A549 (cell line): ENCODE measurements at regions not wholly inside any gene's neighbourhood (a gene's known extent, or its start where the extent isn't known, plus 50 kb on each side); places are given as distances from the start of the nearest gene placed in this dataset.

Experiments used
- ATAC-seq, 2 experiments: fragments of 200-7000 bp in 1 of 2; fragments of >200 bp in 1 of 2; cut with Nextera tagmentation in 1 of 2; cut with Tn5 transposase in 1 of 2; 3 replicates each; pipeline versions ENCODE4 v1.8.0 to v1.9.1; 2018 to 2020; ENCODE audit warnings: mild to moderate bottlenecking in 1 of 2, moderate library complexity in 1 of 2
- CTCF ChIA-PET: fragments of 300-600 bp; sonication (Branson Sonifier 250); formaldehyde crosslinking; extraction: SDS; loops from one replicate; lab custom pipeline; 2021; ENCODE audit warnings: antibody characterized with exemption, inconsistent platforms; lab: Yijun Ruan, JAX
- POLR2A ChIA-PET: fragments of 350-600 bp; formaldehyde crosslinking; extraction: SDS; loops from one replicate; lab custom pipeline; 2021; ENCODE audit warnings: antibody characterized with exemption, inconsistent platforms; lab: Yijun Ruan, JAX
- DNase-seq, 2 experiments: peaks; one replicate each; pipeline versions ENCODE4 v3.0.0 to v3.0.0-alpha.2; 2011 to 2016; ENCODE audit warnings: low read depth in 1 of 2, low spot score in 1 of 2
- FAIRE-seq: peaks from 2 replicates; lab custom pipeline; 2011; peaks lifted over from hg19 to GRCh38; lab: Jason Lieb, UNC
- H3K27ac ChIP-seq, 2 experiments: fragments of >200 bp; sonication (Bioruptor Twin); formaldehyde crosslinking; 3 replicates each; pipeline ENCODE4 v1.5.1; 2016 to 2017
- H3K4me1 ChIP-seq: fragments of >200 bp; sonication (Bioruptor Twin); formaldehyde crosslinking; 3 replicates; pipeline ENCODE4 v1.6.1; 2016
- H3K4me2 ChIP-seq: fragments of >200 bp; sonication (Bioruptor Twin); formaldehyde crosslinking; 3 replicates; pipeline ENCODE4 v1.6.1; 2016
- H3K4me3 ChIP-seq: fragments of >200 bp; sonication (Bioruptor Twin); formaldehyde crosslinking; 3 replicates; pipeline ENCODE4 v1.5.1; 2016
- H3K9me3 ChIP-seq: fragments of >200 bp; sonication (Bioruptor Twin); formaldehyde crosslinking; 3 replicates; pipeline ENCODE4 v1.6.1; 2016
- BHLHE40 ChIP-seq: IDR thresholded peaks from 2 replicates; pipeline ENCODE4 v1.6.1; 2012; ENCODE audit warnings: low read depth, low read length, inconsistent platforms
- CBX2 ChIP-seq: fragments of 200-600 bp; sonication (generic); IDR thresholded peaks from 2 replicates; pipeline ENCODE4 v1.6.1; 2016; ENCODE audit warnings: low read depth, mild to moderate bottlenecking, borderline replicate concordance
- CEBPB ChIP-seq, 2 experiments: fragments of >200 bp in 1 of 2; sonication (Bioruptor Twin) in 1 of 2; formaldehyde crosslinking in 1 of 2; IDR thresholded peaks; 2 replicates each; pipeline ENCODE4 v1.6.1; 2012 to 2016
- CHD4 ChIP-seq: fragments of 200-600 bp; sonication (generic); IDR thresholded peaks from 2 replicates; pipeline ENCODE4 v1.6.1; 2016; ENCODE audit warnings: antibody characterized with exemption, mild to moderate bottlenecking, borderline replicate concordance
- CTCF ChIP-seq: fragments of >200 bp; sonication (Bioruptor Twin); formaldehyde crosslinking; IDR thresholded peaks from 3 replicates; pipeline ENCODE4 v1.5.1; 2016
- EHF ChIP-seq: fragments of 250-450 bp; sonication (Bioruptor Pico); IDR thresholded peaks from 2 replicates; pipeline ENCODE4 v1.5.0; 2020; ENCODE audit warnings: mild to moderate bottlenecking
- EHMT2 ChIP-seq: fragments of 200-600 bp; sonication (generic); IDR thresholded peaks from 2 replicates; pipeline ENCODE4 v1.6.1; 2016; ENCODE audit warnings: antibody characterized with exemption, low read depth, mild to moderate bottlenecking, moderate library complexity
- FOSB ChIP-seq: fragments of 250-450 bp; sonication (Bioruptor Pico); IDR thresholded peaks from 2 replicates; pipeline ENCODE4 v1.5.0; 2020; ENCODE audit warnings: mild to moderate bottlenecking, moderate library complexity
- FOXS1 ChIP-seq: fragments of 250-450 bp; sonication (Bioruptor Pico); IDR thresholded peaks from 2 replicates; pipeline ENCODE4 v1.5.0; 2020; ENCODE audit warnings: mild to moderate bottlenecking, moderate library complexity
- HDAC2 ChIP-seq: fragments of 200-600 bp; sonication (generic); IDR thresholded peaks from 2 replicates; pipeline ENCODE4 v1.6.1; 2016
- HES2 ChIP-seq: fragments of >200 bp; sonication (Bioruptor Twin); formaldehyde crosslinking; IDR thresholded peaks from 2 replicates; pipeline ENCODE4 v1.6.1; 2016
- HMGXB4 ChIP-seq: fragments of 250-450 bp; sonication (Bioruptor Pico); IDR thresholded peaks from 2 replicates; pipeline ENCODE4 v1.5.0; 2021; ENCODE audit warnings: mild to moderate bottlenecking, moderate library complexity, borderline replicate concordance
- HOXB5 ChIP-seq: fragments of 250-450 bp; sonication (Bioruptor Pico); IDR thresholded peaks from 2 replicates; pipeline ENCODE4 v1.5.0; 2020; ENCODE audit warnings: mild to moderate bottlenecking, moderate library complexity
- JUNB ChIP-seq: fragments of >200 bp; sonication (Bioruptor Twin); formaldehyde crosslinking; IDR thresholded peaks from 2 replicates; pipeline ENCODE4 v1.6.1; 2016
- NPAS2 ChIP-seq: fragments of 250-450 bp; sonication (Bioruptor Pico); IDR thresholded peaks from 2 replicates; pipeline ENCODE4 v1.8.0; 2022; ENCODE audit warnings: mild to moderate bottlenecking, moderate library complexity, borderline replicate concordance
- NR3C1 ChIP-seq: fragments of >200 bp; sonication (Bioruptor Twin); formaldehyde crosslinking; IDR thresholded peaks from 3 replicates; pipeline ENCODE4 v1.6.1; 2017
- PBX3 ChIP-seq: IDR thresholded peaks from 2 replicates; pipeline ENCODE4 v1.6.1; 2012
- POLR2A ChIP-seq: IDR thresholded peaks from 2 replicates; pipeline ENCODE4 v1.6.1; 2012; ENCODE audit warnings: mild to moderate bottlenecking, low read length
- RAD21 ChIP-seq, 2 experiments: fragments of >200 bp in 1 of 2; sonication (Bioruptor Twin) in 1 of 2; formaldehyde crosslinking in 1 of 2; IDR thresholded peaks in 1 of 2; conservative IDR thresholded peaks in 1 of 2; 2 replicates in 1 of 2; 3 replicates in 1 of 2; pipeline ENCODE4 v1.6.1; 2012 to 2018; ENCODE audit warnings: inconsistent platforms in 1 of 2
- RFX5 ChIP-seq: fragments of 450-650 bp; IDR thresholded peaks from 2 replicates; pipeline ENCODE4 v1.7.1; 2014; ENCODE audit warnings: antibody characterized with exemption, mild to moderate bottlenecking, moderate library complexity
- SMC3 ChIP-seq: fragments of >200 bp; sonication (Bioruptor Twin); formaldehyde crosslinking; IDR thresholded peaks from 3 replicates; pipeline ENCODE4 v1.6.1; 2018; ENCODE audit warnings: inconsistent platforms
- SREBF2 ChIP-seq: fragments of 450-650 bp; IDR thresholded peaks from 2 replicates; pipeline ENCODE4 v1.6.1; 2014; ENCODE audit warnings: mild to moderate bottlenecking, moderate library complexity
- TFCP2L1 ChIP-seq: fragments of 250-450 bp; sonication (Bioruptor Pico); IDR thresholded peaks from 2 replicates; pipeline ENCODE4 v1.5.0; 2021; ENCODE audit warnings: mild to moderate bottlenecking
- TP53 ChIP-seq: fragments of 250-450 bp; sonication (Bioruptor Pico); IDR thresholded peaks from 2 replicates; pipeline ENCODE4 v1.5.0; 2021; ENCODE audit warnings: mild to moderate bottlenecking, moderate library complexity
- USF2 ChIP-seq: fragments of 450-650 bp; IDR thresholded peaks from 2 replicates; pipeline ENCODE4 v1.6.1; 2014; ENCODE audit warnings: antibody characterized with exemption
- ZC3H11A ChIP-seq: fragments of 450-650 bp; IDR thresholded peaks from 2 replicates; pipeline ENCODE4 v1.6.1; 2014; ENCODE audit warnings: antibody characterized with exemption, mild to moderate bottlenecking
- ZFP36 ChIP-seq: fragments of 450-650 bp; IDR thresholded peaks from 2 replicates; pipeline ENCODE4 v1.6.1; 2014; ENCODE audit warnings: borderline replicate concordance; ENCODE audit not compliant: partially characterized antibody
- WGBS: methylation state at CpG from one replicate; pipeline ENCODE4 v1.1.6; 2017; ENCODE audit errors: missing lambda C conversion rate; 5-methylcytosine and 5-hydroxymethylcytosine counted together
- TF ChIP-seq, protein P1 (sequence below): fragments of 250-450 bp; sonication (Bioruptor Pico); IDR thresholded peaks from 2 replicates; pipeline ENCODE4 v1.5.0; 2020; ENCODE audit warnings: low read depth, mild to moderate bottlenecking, moderate library complexity
- TF ChIP-seq, protein P2 (sequence below): fragments of >200 bp; sonication (Bioruptor Twin); formaldehyde crosslinking; IDR thresholded peaks from 3 replicates; pipeline ENCODE4 v1.6.1; 2016

DNA sequence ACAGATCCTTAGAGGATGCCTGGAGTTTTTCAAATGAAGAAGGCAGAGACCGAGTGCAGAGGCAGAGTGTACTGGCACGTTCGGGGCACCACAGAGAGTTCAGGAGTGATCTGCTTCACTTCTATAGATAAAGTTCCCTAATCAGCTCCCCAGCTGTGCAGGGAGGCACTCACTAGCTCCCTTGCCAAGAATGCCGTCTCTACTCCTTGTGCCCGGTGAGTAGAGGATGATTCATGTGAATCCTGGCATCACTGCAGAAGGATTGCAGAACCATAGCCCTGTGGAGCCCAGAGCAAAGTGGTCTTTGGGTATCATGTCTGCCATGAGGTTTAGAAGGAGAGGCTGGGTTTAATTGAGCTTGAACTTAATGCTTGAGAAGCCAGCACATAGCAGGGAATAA lies 510.1 kb upstream of the RAB6C start:
- ChIA-PET POLR2A (no interaction called here), CTCF (interaction anchor here (1.7 kb wide), 1 partner anchor 50 kb away, joined by 4 read pairs; no protein-coding TSS in a partner anchor)
- H3K4me2 ChIP-seq = no peak overlapping the region
- no peak for TF ChIP-seq TP53 (CRISPR knock-in tag)
- no peak for TF ChIP-seq BHLHE40
- no peak for TF ChIP-seq FOSB
- no peak for TF ChIP-seq POLR2A
- no peak for TF ChIP-seq SREBF2
- TF ChIP-seq NR3C1 = no peak
- TF ChIP-seq EHF (CRISPR knock-in tag) = no peak
- no peak for TF ChIP-seq RAD21 (conservative IDR thresholded peaks at IDR 0.05 in 1 of 2, IDR thresholded peaks at IDR 0.05 in 1 of 2)
- TF ChIP-seq HES2 = no peak
- TF ChIP-seq ZC3H11A = no peak
- TF ChIP-seq HOXB5 = no peak
- TF ChIP-seq SMC3 = no peak
- TF ChIP-seq EHMT2 = no peak
- no peak for TF ChIP-seq TFCP2L1
- FAIRE-seq = no peak
- WGBS = 0% methylated on average over 5 of the region's 5 CpGs
- no peaks in the 10 kb centered on the region for H3K4me1 ChIP-seq
- no peak for ATAC-seq
- no peak overlapping the region for H3K4me3 ChIP-seq
- no peaks in the 10 kb centered on the region for H3K9me3 ChIP-seq
- H3K27ac ChIP-seq = no peak overlapping the region
- no peak for DNase-seq

DNA sequence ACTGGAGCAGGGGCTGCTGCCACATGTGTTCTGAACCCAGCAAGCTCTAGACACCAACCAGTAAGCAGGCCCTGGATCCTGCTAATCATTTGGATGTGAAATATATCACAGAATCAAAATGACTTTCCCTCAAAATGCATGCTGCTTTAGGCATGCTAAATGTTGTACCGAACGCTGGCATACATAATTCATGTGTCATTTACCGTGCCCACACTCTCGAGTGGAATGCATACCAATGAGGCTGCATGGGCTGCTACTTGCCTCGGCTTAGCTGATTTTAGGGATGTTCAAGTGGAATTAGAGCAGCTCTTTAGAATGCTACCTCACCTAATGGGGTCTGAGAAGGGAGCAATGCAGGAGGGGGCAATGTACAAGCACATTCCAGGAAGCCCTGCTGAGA lies 509.6 kb upstream of the RAB6C start:
- TF ChIP-seq NPAS2 (CRISPR knock-in tag) = no peak
- no peak for TF ChIP-seq CTCF
- no peak for TF ChIP-seq JUNB
- TF ChIP-seq ZFP36 = no peak
- TF ChIP-seq RFX5 = no peak
- TF ChIP-seq USF2 = no peak
- no peak for TF ChIP-seq PBX3
- TF ChIP-seq, protein P1, sequence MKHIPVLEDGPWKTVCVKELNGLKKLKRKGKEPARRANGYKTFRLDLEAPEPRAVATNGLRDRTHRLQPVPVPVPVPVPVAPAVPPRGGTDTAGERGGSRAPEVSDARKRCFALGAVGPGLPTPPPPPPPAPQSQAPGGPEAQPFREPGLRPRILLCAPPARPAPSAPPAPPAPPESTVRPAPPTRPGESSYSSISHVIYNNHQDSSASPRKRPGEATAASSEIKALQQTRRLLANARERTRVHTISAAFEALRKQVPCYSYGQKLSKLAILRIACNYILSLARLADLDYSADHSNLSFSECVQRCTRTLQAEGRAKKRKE (CRISPR knock-in tag) = no peak
- no peak for TF ChIP-seq CHD4
- no peak for TF ChIP-seq HMGXB4 (CRISPR knock-in tag)
- no peak for TF ChIP-seq FOXS1 (CRISPR knock-in tag)
- TF ChIP-seq CEBPB (IDR thresholded peaks at IDR 0.05) = no peak
- TF ChIP-seq CBX2 = no peak
- no peak for TF ChIP-seq BHLHE40
- TF ChIP-seq RAD21 (conservative IDR thresholded peaks at IDR 0.05 in 1 of 2, IDR thresholded peaks at IDR 0.05 in 1 of 2) = no peak
- no peak for TF ChIP-seq HES2
- TF ChIP-seq HDAC2 = no peak
- TF ChIP-seq, protein P2, sequence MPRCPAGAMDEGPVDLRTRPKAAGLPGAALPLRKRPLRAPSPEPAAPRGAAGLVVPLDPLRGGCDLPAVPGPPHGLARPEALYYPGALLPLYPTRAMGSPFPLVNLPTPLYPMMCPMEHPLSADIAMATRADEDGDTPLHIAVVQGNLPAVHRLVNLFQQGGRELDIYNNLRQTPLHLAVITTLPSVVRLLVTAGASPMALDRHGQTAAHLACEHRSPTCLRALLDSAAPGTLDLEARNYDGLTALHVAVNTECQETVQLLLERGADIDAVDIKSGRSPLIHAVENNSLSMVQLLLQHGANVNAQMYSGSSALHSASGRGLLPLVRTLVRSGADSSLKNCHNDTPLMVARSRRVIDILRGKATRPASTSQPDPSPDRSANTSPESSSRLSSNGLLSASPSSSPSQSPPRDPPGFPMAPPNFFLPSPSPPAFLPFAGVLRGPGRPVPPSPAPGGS = no peak
- TF ChIP-seq, all 56 proteins: peak for 0
- no peak for ATAC-seq
- no peaks in the 10 kb centered on the region for H3K4me1 ChIP-seq
- no peak for DNase-seq
- H3K27ac ChIP-seq = no peak overlapping the region
- CTCF ChIA-PET = interaction anchor here (1.7 kb wide), 1 partner anchor 50 kb away, joined by 4 read pairs; no protein-coding TSS in a partner anchor
- no peak overlapping the region for H3K4me3 ChIP-seq
- 0% methylated on average over 5 of the region's 5 CpGs for WGBS
- POLR2A ChIA-PET = no interaction called here
- FAIRE-seq = no peak
- no peak overlapping the region for H3K4me2 ChIP-seq
- H3K9me3 ChIP-seq = no peaks in the 10 kb centered on the region
